HG03439 (cell line): ENCODE measurements at regions not wholly inside any gene's neighbourhood (a gene's known extent, or its start where the extent isn't known, plus 50 kb on each side); places are given as distances from the start of the nearest gene placed in this dataset.
A peak's percentile ranks its signal among the peaks of the same experiment; 100 is the strongest.
"Not testable (repeated sequence)": the region's sequence is repeated elsewhere in the genome, so short reads cannot be mapped to it uniquely, and the experiment has no call there.

Source experiments
- ATAC-seq: cut with Tn5 transposase; IDR thresholded peaks from one replicate; pipeline ENCODE4 v1.9.1; 2021; ENCODE audit warnings: mild to moderate bottlenecking, moderate library complexity; ENCODE audit not compliant: unreplicated experiment

DNA sequence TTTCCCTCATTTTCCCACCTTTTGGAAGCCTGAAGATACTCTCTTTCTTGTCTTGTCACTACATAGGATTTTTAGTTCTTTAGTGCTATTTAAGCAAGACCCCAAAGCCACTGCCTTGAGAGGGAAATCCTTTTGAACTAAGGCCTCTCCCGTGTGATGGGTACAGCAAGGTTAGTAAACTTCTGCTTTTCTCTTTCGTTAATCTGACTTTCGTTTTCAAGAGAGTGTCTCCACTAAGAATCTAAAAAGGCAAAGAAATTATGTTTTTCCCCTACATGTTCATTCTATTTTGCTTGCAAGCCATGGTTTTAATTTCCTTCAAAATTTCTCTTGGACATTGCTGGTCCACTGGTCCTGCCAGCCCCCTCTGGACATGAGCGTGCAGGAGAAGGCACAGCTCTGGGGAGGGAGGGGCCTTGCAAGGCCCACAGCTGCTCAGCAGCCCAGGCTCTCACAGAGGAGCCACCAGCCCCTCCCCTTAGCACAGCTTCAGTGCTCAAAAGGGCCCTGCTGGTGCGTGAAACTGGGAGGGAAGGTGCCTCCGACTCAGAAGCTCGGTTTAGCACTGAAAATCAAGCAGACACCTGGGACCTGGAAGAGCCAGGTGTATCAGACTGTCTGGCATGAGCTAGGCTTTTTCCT lies 210.9 kb upstream of the GALNT2 start:
- peak; percentile 90 for ATAC-seq

DNA sequence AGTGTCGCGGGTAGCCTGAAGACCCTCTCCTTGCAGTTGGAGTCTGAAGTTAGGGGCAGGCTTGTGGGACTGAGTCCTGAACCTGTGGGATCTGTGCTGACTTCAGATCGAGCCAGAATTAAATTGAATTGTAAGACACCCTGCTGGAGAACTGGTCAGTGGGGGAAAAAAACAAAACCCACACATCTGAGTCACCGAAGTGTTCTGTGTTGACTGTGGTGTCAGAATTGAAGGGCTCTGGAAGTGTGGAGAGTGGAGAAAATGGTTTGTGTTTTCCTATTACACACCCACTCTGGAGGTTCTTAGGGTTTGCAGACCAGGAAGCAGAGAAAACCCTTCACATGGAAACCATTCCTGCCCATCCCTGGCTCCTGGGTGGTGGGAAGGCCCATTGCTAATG lies 209.5 kb upstream of the GALNT2 start:
- ATAC-seq: no peak

DNA sequence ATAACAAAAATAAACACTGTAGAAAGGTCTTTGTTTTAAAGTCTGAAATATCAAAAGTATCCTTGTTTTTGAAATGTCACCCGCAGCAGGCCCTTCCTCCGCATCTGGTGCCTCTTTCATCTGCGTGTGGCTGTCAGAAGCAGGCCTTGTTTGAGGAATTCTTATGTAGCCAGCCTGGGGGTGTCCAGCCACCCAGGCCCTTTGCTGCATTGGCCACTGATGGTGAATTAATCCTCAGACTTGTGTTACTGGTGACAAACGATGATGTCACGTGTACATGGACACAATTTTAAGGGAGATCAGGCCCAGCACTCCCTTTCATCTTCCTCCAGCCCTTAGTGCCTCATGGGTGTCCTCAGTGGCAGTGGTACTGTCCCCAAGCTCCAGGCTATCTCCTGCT lies 208.0 kb upstream of the GALNT2 start:
- ATAC-seq: no peak

GRCh38 chr1:229860926-229861325 lies 206.1 kb upstream of the GALNT2 start:
- ATAC-seq: no peak

GRCh38 chr1:229862017-229862774 lies 204.8 kb upstream of the GALNT2 start:
- ATAC-seq: no peak

DNA sequence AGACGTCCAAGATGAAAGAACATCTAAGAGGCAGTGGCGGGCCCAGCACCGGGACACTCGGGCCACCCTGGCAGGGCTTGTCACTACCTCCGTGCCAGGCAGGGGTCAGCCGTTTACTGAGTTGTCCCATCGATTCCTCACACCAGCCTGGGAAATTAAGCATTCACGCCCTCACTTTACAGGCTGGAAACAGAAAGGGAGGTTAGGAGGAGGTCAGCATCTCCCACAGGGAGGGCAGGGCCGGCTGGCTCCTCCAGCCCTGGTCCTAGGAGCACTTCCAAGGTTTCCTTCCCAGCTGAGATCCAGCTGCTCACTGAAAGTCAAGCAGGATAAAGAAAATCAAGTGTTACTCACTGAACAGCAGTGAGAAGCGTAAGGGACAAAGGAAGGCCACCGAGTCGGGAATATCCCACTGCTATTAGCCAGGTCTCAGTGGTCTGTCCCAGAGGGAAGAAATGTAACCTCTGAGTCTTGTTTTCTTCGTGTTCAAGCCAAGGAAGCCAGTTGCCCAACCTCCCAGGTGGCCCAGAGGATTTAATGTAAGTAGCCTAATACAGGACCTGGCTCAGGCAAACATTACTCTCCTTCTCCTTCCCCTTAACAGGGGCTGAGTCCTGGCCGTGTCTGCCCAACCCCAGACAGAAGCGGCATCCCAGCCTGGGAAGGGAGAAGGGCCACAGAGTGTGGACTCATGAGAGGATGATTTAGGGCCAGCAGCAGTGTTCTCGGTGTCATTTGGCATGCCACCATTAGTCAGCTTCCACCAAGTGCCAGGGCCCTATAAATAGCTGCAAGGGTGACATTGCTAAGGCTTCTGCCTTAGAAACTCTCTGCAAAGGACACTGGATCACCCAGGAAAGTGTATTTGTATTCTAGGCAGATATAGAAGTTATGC lies 203.1 kb upstream of the GALNT2 start:
- no peak for ATAC-seq

DNA sequence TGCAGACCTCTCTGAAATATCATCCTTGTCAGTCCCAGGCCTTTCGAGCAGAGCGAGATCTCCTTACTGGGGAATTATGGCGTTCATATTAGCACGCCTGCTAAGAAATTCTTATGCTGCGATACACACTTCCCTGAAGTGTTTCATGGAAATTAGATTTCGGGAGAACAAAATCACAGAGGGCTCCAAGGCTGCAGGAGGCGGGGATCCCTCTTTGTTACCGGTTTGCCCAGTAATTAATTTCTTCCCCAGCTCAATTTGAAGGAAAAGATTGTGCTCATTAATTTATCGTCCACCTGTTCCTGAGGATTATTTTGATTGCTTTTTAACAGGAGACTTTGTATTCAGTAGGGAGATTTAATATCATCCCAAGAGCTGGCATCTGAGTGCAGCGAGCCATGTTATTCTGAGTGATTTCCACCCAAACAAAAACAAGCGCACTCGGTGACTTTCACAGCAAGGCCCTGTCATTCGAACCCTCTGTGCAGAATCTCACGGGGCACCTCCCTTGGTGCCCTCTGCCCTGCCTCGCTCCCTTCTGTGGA lies 202.3 kb upstream of the GALNT2 start:
- ATAC-seq: no peak

DNA sequence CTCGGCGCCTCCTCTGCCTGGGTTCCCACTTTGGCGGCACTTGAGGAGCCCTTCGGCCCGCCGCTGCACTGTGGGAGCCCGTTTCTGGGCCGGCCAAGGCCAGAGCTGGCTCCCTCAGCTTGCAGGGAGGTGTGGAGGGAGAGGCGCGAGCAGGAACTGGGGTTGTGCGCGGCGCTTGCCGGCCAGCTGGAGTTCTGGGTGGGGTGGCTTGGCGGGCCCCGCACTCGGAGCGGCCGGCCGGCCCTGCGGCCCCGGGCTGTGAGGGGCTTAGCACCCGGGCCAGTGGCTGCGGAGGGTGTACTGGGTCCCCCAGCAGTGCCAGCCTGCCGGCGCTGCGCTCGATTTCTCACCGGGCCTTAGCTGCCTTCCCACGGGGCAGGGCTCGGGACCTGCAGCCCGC lies 201.7 kb upstream of the GALNT2 start:
- ATAC-seq: not testable (repeated sequence)

- no peak for ATAC-seq
Observed at GRCh38 chr1:229867726-229868125, 199.3 kb upstream of the GALNT2 start.

GRCh38 chr1:229869240-229869639 lies 197.8 kb upstream of the GALNT2 start:
- ATAC-seq: no peak

- no peak for ATAC-seq
Observed at GRCh38 chr1:229869687-229870086, 197.4 kb upstream of the GALNT2 start.

- ATAC-seq: no peak
Observed at GRCh38 chr1:229870381-229870780, 196.7 kb upstream of the GALNT2 start.

DNA sequence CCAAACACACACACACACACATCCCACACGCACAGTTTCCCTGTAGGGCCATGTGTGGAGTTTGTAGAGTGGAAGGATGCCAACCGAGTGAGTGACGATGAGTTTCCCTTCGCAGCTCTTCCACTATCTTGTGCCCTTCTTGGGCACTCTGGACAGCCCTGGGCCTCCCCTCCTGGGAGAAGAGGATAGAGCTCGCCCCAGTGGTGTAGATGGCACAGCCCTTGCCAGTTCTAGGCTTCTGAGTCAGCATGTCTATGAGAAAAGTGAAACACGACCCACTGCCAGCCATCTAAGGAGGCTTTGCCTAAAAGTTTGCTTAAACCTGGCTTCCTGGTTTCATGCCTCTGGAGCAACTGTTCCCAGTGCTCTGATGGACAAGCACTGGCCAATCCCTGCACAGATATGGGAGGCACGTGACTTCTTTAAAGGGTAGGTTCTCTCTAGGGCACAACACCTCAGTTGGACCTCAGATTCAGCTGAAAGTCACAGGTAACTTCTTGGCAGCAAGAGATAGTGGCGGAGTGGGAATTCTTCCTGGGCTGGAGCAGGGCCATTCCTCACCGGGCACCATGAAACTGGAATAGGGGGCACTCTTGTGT lies 195.9 kb upstream of the GALNT2 start:
- ATAC-seq: no peak

GRCh38 chr1:229874136-229874535 lies 192.9 kb upstream of the GALNT2 start:
- ATAC-seq: no peak

DNA sequence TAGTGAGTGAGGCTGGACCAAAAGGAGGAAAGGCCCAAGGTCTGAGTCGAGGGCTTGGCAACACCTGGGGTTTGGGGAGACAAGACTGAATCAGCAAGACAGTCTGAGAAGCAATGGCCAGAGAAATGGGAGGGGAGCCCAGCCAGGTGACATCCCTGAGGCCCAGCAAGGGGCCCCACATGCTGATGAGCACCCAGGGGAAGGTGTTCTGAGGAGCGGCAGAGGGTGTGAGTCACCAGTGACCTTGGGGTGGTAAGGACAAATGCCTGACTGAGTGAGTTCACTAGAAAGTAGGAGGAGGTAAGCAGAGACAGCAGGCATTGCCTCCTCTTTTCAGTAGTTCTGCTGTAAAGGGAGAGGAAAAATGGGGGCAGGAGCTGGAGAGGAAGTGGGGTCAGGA lies 192.4 kb upstream of the GALNT2 start:
- ATAC-seq: no peak

DNA sequence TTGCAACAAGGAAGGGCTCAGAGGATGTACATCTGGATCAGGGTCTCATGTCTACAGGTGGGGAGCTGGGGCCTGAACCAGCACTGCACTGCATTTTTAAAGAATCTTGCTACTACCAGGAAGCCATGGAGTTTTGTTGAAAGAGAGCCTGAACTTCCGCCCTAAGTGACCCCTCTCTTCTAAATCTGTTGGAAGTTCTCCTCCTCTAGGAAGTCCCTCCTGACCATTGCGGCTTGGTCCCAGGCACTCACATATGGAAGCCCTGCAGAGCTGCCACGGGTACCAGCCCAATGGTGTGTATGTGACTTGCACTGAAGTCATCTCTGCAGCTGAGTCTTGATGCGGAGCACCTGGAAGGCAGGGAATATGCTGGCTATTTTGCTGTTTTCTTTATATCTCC lies 192.0 kb upstream of the GALNT2 start:
- ATAC-seq: no peak

DNA sequence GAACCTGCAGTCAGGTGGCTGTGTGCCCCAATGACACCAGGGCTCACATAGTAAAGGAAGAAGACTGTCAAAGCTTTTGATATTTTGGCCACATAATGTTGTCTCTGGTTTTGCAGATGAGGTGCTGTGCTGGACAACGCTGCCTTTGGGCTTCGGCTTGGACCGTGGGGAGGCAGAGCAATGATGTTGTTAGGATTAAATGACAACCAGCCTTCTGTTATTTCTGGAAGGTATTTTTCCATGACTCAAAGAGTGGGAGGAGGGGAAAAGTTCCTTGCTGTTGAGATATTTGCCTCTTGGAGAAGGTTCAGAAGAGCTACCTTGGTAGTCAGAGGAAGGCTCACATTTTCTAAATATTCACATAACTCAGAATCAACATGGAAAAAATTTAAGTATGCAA lies 187.3 kb upstream of the GALNT2 start:
- ATAC-seq: no peak

- no peak for ATAC-seq
Observed at GRCh38 chr1:229880271-229881170, 186.5 kb upstream of the GALNT2 start.

DNA sequence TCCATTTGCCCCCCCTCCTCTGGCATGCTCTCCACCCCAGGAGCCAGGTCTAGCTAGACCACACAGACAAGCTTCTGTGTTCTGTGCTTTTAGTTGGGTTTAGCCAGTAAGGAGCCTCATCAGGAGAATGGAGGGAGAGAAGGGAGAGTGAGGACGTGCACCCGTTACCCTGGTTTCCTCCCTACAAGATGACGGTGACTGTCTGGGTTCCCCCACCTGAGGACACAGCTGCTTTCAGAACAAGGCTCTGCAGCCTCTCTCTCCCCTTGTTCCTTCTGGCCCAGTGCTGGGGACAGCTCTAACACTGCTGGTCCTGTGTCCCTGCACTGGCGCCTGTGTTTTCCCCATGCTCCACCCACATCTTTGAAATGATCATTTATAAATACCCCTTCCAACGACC lies 184.4 kb upstream of the GALNT2 start:
- no peak for ATAC-seq
